ENCODE measurements at regions not wholly inside any gene's neighbourhood (a gene's known extent, or its start where the extent isn't known, plus 50 kb on each side); places are given as distances from the start of the nearest gene placed in this dataset.
"Not testable (repeated sequence)": the region's sequence is repeated elsewhere in the genome, so short reads cannot be mapped to it uniquely, and the experiment has no call there.

GRCh38 chr4:149988087-149988410, 90.2 kb upstream of the DCLK2 start:
- no peak for DNase-seq

GRCh38 chr4:149993030-149993429, 85.2 kb upstream of the DCLK2 start:
- no peak for DNase-seq

- no peak for DNase-seq
Observed at GRCh38 chr4:149995134-149995756, 83.0 kb upstream of the DCLK2 start.

- DNase-seq = no peak
Observed at GRCh38 chr4:149997881-149998421, 80.3 kb upstream of the DCLK2 start.

- no peak for DNase-seq
Observed at GRCh38 chr4:149999485-150000074, 78.7 kb upstream of the DCLK2 start.

GRCh38 chr4:150001815-150002214, 76.4 kb upstream of the DCLK2 start:
- no peak for DNase-seq

- DNase-seq = no peak
Observed at GRCh38 chr4:150002561-150002960, 75.7 kb upstream of the DCLK2 start.

GRCh38 chr4:150004481-150004880, 73.8 kb upstream of the DCLK2 start:
- no peak for DNase-seq

- no peak for DNase-seq
Observed at GRCh38 chr4:150005537-150005936, 72.7 kb upstream of the DCLK2 start.

- DNase-seq = no peak
Observed at GRCh38 chr4:150006197-150006596, 72.0 kb upstream of the DCLK2 start.

GRCh38 chr4:150007512-150007911, 70.7 kb upstream of the DCLK2 start:
- no peak for DNase-seq

- no peak for DNase-seq
Observed at GRCh38 chr4:150008546-150008945, 69.7 kb upstream of the DCLK2 start.

GRCh38 chr4:150009533-150009932, 68.7 kb upstream of the DCLK2 start:
- no peak for DNase-seq

GRCh38 chr4:150010525-150011126, 67.6 kb upstream of the DCLK2 start:
- no peak for DNase-seq

GRCh38 chr4:150012851-150013360, 65.3 kb upstream of the DCLK2 start:
- DNase-seq = no peak

- not testable (repeated sequence) for DNase-seq
Observed at GRCh38 chr4:150015910-150016309, 62.3 kb upstream of the DCLK2 start.

- not testable (repeated sequence) for DNase-seq
Observed at GRCh38 chr4:150016621-150017020, 61.6 kb upstream of the DCLK2 start.

GRCh38 chr4:150018257-150018656, 60.0 kb upstream of the DCLK2 start:
- DNase-seq = no peak

- DNase-seq = no peak
Observed at GRCh38 chr4:150021483-150021882, 56.8 kb upstream of the DCLK2 start.

GRCh38 chr4:150023489-150023888, 54.8 kb upstream of the DCLK2 start:
- no peak for DNase-seq

GRCh38 chr4:150026987-150027386, 51.3 kb upstream of the DCLK2 start:
- not testable (repeated sequence) for DNase-seq

Measured in KG1 (cell line).